Endodermal cell (in vitro differentiated cells): ENCODE measurements at regions not wholly inside any gene's neighbourhood (a gene's known extent, or its start where the extent isn't known, plus 50 kb on each side); places are given as distances from the start of the nearest gene placed in this dataset.

Experiments used
- DNase-seq: peaks from one replicate; pipeline ENCODE4 v3.0.0-alpha.2; 2017
- H3K27ac ChIP-seq: 2 replicates; pipeline ENCODE4 v1.5.1; 2013; ENCODE audit warnings: mild to moderate bottlenecking, low read depth, low read length, moderate library complexity
- H3K27me3 ChIP-seq: 2 replicates; pipeline ENCODE4 v1.6.1; 2013; ENCODE audit warnings: mild to moderate bottlenecking, low read length, moderate library complexity; ENCODE audit not compliant: insufficient read depth, control insufficient read depth, poor library complexity, severe bottlenecking
- H3K36me3 ChIP-seq: 2 replicates; pipeline ENCODE4 v1.7.0; 2013; ENCODE audit warnings: mild to moderate bottlenecking, low read length, moderate library complexity; ENCODE audit not compliant: control insufficient read depth, insufficient read depth
- H3K4me1 ChIP-seq: one replicate; pipeline ENCODE4 v1.7.0; 2013; ENCODE audit warnings: low read length; ENCODE audit not compliant: control insufficient read depth, insufficient read depth
- H3K4me3 ChIP-seq: 2 replicates; pipeline ENCODE4 v1.5.1; 2013; ENCODE audit warnings: mild to moderate bottlenecking, low read length, moderate library complexity
- H3K9ac ChIP-seq: 2 replicates; pipeline ENCODE4 v1.6.1; 2013; ENCODE audit warnings: mild to moderate bottlenecking, low read length, moderate library complexity; ENCODE audit not compliant: poor library complexity, severe bottlenecking; ENCODE audit errors: extremely low read depth
- H3K9me3 ChIP-seq: 2 replicates; pipeline ENCODE4 v1.6.1; 2013; ENCODE audit warnings: mild to moderate bottlenecking, low read length, moderate library complexity; ENCODE audit not compliant: control insufficient read depth
- H3K27ac Mint-ChIP-seq: 2 replicates; pipeline ENCODE4 v1.8.0; 2020; ENCODE audit warnings: mixed read lengths
- H3K27me3 Mint-ChIP-seq: 2 replicates; pipeline ENCODE4 v1.8.0; 2021; ENCODE audit warnings: mild to moderate bottlenecking, mixed read lengths; ENCODE audit not compliant: insufficient read depth
- H3K36me3 Mint-ChIP-seq: 2 replicates; pipeline ENCODE4 v1.8.0; 2020; ENCODE audit warnings: low read depth, mixed read lengths
- H3K4me1 Mint-ChIP-seq: 2 replicates; pipeline ENCODE4 v1.8.0; 2020; ENCODE audit warnings: mixed read lengths
- H3K4me3 Mint-ChIP-seq: 2 replicates; pipeline ENCODE4 v1.8.0; 2020; ENCODE audit warnings: mild to moderate bottlenecking, moderate library complexity, mixed read lengths
- H3K9me3 Mint-ChIP-seq: 2 replicates; pipeline ENCODE4 v1.8.0; 2020; ENCODE audit warnings: mild to moderate bottlenecking, mixed read lengths
- WGBS, 2 experiments: methylation state at CpG; one replicate each; pipeline versions ENCODE4 v1.1.5 to v1.1.7; 2013; ENCODE audit warnings: missing lambda C conversion rate in 2 of 2, mixed read lengths in 1 of 2; ENCODE audit not compliant: insufficient coverage in 1 of 2, insufficient read length in 1 of 2; 5-methylcytosine and 5-hydroxymethylcytosine counted together
- TF ChIP-seq, protein P1 (sequence below): fragments of 200-600 bp; sonication (generic); conservative IDR thresholded peaks from 2 replicates; pipeline ENCODE4 v1.5.0; 2021; ENCODE audit warnings: antibody characterized with exemption, mild to moderate bottlenecking

DNA sequence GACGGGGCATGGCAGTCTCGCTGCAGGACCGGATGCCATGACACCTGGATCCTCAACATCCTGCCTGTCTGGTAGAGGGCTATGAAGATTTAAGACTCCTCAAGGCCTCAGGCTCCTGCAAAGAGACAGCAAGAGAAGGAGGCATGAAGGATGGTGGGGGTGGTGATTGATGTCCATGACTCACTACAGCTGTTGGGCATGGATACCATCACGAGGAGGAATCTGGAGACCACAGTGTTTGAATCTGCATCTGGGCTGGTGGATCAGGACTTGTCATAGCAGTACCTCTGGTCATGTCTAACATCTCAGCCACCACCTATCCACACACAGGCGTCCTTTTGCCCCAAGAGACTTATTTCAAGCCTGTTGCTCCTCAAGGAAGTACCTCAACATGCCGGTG, 50.2 kb upstream of the WSCD1 start:
- peaks cover 2% of the 10 kb centered on the region for H3K9me3 Mint-ChIP-seq
- Histone ChIP-seq H3K9ac (no peak overlapping the region), H3K36me3 (no peaks in the 10 kb centered on the region), H3K4me1 (peaks cover 4% of the 10 kb centered on the region), H3K27me3 (no peaks in the 10 kb centered on the region), H3K27ac (no peak overlapping the region), H3K9me3 (no peaks in the 10 kb centered on the region), H3K4me3 (no peak overlapping the region)
- H3K27me3 Mint-ChIP-seq = peaks cover 16% of the 10 kb centered on the region
- H3K4me3 Mint-ChIP-seq = no peak overlapping the region
- TF ChIP-seq, protein P1, sequence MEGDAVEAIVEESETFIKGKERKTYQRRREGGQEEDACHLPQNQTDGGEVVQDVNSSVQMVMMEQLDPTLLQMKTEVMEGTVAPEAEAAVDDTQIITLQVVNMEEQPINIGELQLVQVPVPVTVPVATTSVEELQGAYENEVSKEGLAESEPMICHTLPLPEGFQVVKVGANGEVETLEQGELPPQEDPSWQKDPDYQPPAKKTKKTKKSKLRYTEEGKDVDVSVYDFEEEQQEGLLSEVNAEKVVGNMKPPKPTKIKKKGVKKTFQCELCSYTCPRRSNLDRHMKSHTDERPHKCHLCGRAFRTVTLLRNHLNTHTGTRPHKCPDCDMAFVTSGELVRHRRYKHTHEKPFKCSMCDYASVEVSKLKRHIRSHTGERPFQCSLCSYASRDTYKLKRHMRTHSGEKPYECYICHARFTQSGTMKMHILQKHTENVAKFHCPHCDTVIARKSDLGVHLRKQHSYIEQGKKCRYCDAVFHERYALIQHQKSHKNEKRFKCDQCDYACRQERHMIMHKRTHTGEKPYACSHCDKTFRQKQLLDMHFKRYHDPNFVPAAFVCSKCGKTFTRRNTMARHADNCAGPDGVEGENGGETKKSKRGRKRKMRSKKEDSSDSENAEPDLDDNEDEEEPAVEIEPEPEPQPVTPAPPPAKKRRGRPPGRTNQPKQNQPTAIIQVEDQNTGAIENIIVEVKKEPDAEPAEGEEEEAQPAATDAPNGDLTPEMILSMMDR = no peak
- WGBS, 2 experiments = 90% methylated on average over 6 of the region's 6 CpGs; no CpG with 5 or more reads in 1 of the 2 experiments
- no peaks in the 10 kb centered on the region for H3K36me3 Mint-ChIP-seq
- DNase-seq = no peak
- H3K27ac Mint-ChIP-seq = no peak overlapping the region
- H3K4me1 Mint-ChIP-seq = peaks cover 4% of the 10 kb centered on the region

DNA sequence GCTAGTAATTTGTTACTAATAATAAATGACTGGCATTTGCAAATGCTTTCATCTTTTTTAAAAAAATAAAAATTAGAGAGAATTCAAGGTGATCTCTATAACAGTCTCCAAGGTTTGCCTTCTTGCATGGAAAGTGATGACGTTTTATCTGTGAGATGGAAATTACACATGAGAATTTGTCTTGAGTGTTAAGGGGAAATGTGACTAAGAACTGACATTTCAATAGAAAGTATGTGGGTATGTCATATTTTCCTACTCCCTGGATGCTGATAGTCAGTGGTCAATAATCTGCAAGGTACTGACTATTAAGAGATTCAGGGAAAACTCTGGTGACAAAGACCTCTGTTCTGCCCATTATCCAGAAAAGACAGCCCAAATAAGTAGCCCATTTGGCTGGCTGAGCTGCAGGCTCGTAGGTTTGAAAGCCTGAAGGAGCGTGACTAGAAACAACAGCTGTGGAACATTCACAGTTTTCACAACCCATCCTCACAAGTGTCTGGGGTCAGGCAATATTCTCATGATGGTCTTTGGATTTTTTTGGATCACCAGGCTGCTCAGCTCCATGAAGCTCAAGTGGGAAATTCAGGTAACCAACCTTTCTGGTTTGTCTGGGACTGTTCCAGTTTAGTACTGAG, 49.7 kb upstream of the WSCD1 start:
- H3K4me1 ChIP-seq = peaks cover 4% of the 10 kb centered on the region
- no peak overlapping the region for H3K4me3 Mint-ChIP-seq
- no peaks in the 10 kb centered on the region for H3K36me3 Mint-ChIP-seq
- peaks cover 2% of the 10 kb centered on the region for H3K9me3 Mint-ChIP-seq
- H3K9ac ChIP-seq = no peak overlapping the region
- no peak for DNase-seq
- H3K27ac Mint-ChIP-seq = no peak overlapping the region
- no peaks in the 10 kb centered on the region for H3K27me3 ChIP-seq
- no peak overlapping the region for H3K27ac ChIP-seq
- H3K4me3 ChIP-seq = no peak overlapping the region
- no peaks in the 10 kb centered on the region for H3K9me3 ChIP-seq
- WGBS, 2 experiments = 87 to 100% methylated on average over 1 to 3 of the region's 3 CpGs
- peaks cover 20% of the 10 kb centered on the region for H3K27me3 Mint-ChIP-seq
- no peaks in the 10 kb centered on the region for H3K36me3 ChIP-seq
- TF ChIP-seq, protein P1 = no peak
- H3K4me1 Mint-ChIP-seq = peaks cover 4% of the 10 kb centered on the region
